HL-60 (cell line): ENCODE measurements at regions not wholly inside any gene's neighbourhood (a gene's known extent, or its start where the extent isn't known, plus 50 kb on each side); places are given as distances from the start of the nearest gene placed in this dataset.

Experiments
- DNase-seq, 2 experiments: peaks; one replicate each; pipeline ENCODE4 v3.0.0-alpha.2; 2010 to 2020; ENCODE audit warnings: low read depth in 1 of 2, low spot score in 1 of 2
- H3K27ac ChIP-seq: fragments of 250-450 bp; sonication (Bioruptor Pico); replicated peaks from 2 replicates; pipeline ENCODE4 v1.5.1; 2020; ENCODE audit warnings: mild to moderate bottlenecking, moderate library complexity
- H3K27me3 ChIP-seq: fragments of 250-450 bp; sonication (Bioruptor Pico); 2 replicates; pipeline ENCODE4 v1.5.1; 2021; ENCODE audit warnings: mild to moderate bottlenecking, moderate library complexity; ENCODE audit not compliant: insufficient read depth, poor library complexity, severe bottlenecking
- H3K4me3 ChIP-seq: replicated peaks from 2 replicates; pipeline ENCODE4 v1.5.1; 2011; ENCODE audit warnings: mild to moderate bottlenecking, control low read depth, low read length; ENCODE audit not compliant: insufficient read depth
- GABPA ChIP-seq: IDR thresholded peaks from 2 replicates; pipeline ENCODE4 v1.6.1; 2012; ENCODE audit warnings: low read depth
- POLR2AphosphoS5 ChIP-seq: IDR thresholded peaks from 2 replicates; pipeline ENCODE4 v1.6.1; 2012; ENCODE audit warnings: low read depth
- REST ChIP-seq: IDR thresholded peaks from 2 replicates; pipeline ENCODE4 v1.6.1; 2012; ENCODE audit warnings: low read depth; ENCODE audit not compliant: insufficient replicate concordance
- SPI1 ChIP-seq: IDR thresholded peaks from 2 replicates; pipeline ENCODE4 v1.6.1; 2012; ENCODE audit warnings: low read depth, mild to moderate bottlenecking, borderline replicate concordance
- TF ChIP-seq, protein P1 (sequence below): IDR thresholded peaks from one replicate; pipeline ENCODE4 v1.5.1; 2011; ENCODE audit warnings: low read length, control low read depth, inconsistent platforms; ENCODE audit not compliant: insufficient read depth

- TF ChIP-seq POLR2AphosphoS5 (no peak), GABPA (no peak)
- TF ChIP-seq, protein P1, sequence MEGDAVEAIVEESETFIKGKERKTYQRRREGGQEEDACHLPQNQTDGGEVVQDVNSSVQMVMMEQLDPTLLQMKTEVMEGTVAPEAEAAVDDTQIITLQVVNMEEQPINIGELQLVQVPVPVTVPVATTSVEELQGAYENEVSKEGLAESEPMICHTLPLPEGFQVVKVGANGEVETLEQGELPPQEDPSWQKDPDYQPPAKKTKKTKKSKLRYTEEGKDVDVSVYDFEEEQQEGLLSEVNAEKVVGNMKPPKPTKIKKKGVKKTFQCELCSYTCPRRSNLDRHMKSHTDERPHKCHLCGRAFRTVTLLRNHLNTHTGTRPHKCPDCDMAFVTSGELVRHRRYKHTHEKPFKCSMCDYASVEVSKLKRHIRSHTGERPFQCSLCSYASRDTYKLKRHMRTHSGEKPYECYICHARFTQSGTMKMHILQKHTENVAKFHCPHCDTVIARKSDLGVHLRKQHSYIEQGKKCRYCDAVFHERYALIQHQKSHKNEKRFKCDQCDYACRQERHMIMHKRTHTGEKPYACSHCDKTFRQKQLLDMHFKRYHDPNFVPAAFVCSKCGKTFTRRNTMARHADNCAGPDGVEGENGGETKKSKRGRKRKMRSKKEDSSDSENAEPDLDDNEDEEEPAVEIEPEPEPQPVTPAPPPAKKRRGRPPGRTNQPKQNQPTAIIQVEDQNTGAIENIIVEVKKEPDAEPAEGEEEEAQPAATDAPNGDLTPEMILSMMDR = no peak
Observed at GRCh38 chr2:8568543-8569302, 113.1 kb upstream of the ID2 start.

DNA sequence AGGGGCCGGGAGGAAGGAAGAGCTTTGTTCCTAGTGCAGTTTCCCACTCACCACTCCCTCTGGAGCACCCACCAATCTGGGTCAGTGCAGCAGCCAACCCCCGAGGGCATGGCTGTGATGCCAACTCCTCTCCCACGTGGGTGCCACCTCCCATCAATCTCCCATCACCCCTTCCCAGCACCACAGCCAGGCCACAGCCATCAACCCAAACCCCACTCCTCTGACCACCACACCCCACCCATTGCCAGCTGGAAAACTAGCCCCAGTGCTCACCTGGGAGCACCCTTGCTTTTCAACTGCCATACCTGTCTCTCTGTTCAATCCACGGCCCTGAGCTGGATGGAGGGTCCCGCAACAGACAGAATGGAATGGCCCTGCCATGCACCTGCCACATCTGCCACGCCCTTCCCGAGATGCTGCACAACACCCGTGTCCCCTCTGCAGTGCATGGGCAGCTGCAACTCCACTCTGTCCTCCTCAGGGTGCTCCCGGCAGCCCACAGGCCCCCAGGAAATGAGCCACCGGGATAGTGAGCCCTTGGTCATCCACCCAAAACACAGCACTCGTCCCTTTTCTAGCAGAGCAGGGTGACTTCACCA, 112.4 kb upstream of the ID2 start:
- TF ChIP-seq REST = no peak
- TF ChIP-seq POLR2AphosphoS5 = no peak
- TF ChIP-seq, protein P1 = no peak
- no peak for TF ChIP-seq SPI1
- no peak for TF ChIP-seq GABPA
- Histone ChIP-seq H3K27ac (no peak overlapping the region), H3K4me3 (no peak overlapping the region), H3K27me3 (no peaks in the 10 kb centered on the region)
- DNase-seq = no peak

More at GRCh38 chr2:8568543-8569302, 113.1 kb upstream of the ID2 start:
- Histone ChIP-seq H3K27me3 (no peaks in the 10 kb centered on the region), H3K27ac (no peak overlapping the region), H3K4me3 (no peak overlapping the region)
- DNase-seq = no peak

DNA sequence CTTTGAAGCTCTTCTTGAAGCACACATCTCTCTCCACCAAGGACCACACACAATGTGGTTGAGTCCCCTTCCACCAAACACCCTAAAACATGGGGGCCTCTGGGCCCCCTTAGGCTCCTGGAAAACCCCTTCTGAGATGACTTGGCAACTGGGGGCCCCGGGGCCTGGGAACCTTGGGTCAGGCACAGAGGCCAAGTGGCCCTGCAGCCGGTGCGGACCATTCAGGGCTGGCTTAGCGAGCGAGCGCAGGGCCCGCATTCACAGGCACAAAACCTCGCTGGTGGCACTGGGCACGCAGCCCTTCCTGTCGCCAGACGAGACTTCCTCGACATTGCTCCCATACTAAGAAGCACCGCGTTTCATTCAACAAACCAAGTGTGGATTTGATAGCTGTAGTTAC, 111.2 kb upstream of the ID2 start:
- no peaks in the 10 kb centered on the region for H3K27me3 ChIP-seq
- no peak overlapping the region for H3K4me3 ChIP-seq
- no peak for TF ChIP-seq REST
- TF ChIP-seq SPI1 = no peak
- no peak for TF ChIP-seq GABPA
- TF ChIP-seq POLR2AphosphoS5 = no peak
- TF ChIP-seq, protein P1 = no peak
- no peak for DNase-seq
- no peak overlapping the region for H3K27ac ChIP-seq
